GM12874 (cell line): ENCODE measurements at regions not wholly inside any gene's neighbourhood (a gene's known extent, or its start where the extent isn't known, plus 50 kb on each side); places are given as distances from the start of the nearest gene placed in this dataset.

Experiments
- TF ChIP-seq, protein P1 (sequence below): IDR thresholded peaks from 2 replicates; pipeline ENCODE4 v1.5.1; 2011; ENCODE audit warnings: low read depth, mild to moderate bottlenecking, control low read depth, low read length, moderate library complexity; ENCODE audit not compliant: insufficient read depth

DNA sequence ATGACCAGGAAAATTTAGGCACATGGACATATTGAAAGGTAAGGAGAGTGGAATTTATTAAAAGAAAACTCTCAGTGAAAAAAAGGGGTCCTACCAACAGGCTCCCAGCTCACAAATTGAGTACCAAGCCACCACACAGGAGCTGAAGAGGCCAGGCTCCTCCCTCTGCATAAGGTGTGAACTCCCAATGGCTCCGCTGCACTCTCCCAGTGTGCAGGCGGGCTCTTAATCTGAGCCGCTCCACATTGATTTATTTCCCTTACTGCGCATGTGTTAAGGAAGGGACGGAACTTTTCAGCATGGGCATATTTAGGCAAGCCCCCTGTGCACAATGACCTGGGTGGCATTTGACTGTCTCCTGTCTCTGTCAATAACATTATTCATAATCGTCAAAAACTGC, 68.6 kb upstream of the PLEKHG7 start:
- TF ChIP-seq, protein P1, sequence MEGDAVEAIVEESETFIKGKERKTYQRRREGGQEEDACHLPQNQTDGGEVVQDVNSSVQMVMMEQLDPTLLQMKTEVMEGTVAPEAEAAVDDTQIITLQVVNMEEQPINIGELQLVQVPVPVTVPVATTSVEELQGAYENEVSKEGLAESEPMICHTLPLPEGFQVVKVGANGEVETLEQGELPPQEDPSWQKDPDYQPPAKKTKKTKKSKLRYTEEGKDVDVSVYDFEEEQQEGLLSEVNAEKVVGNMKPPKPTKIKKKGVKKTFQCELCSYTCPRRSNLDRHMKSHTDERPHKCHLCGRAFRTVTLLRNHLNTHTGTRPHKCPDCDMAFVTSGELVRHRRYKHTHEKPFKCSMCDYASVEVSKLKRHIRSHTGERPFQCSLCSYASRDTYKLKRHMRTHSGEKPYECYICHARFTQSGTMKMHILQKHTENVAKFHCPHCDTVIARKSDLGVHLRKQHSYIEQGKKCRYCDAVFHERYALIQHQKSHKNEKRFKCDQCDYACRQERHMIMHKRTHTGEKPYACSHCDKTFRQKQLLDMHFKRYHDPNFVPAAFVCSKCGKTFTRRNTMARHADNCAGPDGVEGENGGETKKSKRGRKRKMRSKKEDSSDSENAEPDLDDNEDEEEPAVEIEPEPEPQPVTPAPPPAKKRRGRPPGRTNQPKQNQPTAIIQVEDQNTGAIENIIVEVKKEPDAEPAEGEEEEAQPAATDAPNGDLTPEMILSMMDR = no peak

DNA sequence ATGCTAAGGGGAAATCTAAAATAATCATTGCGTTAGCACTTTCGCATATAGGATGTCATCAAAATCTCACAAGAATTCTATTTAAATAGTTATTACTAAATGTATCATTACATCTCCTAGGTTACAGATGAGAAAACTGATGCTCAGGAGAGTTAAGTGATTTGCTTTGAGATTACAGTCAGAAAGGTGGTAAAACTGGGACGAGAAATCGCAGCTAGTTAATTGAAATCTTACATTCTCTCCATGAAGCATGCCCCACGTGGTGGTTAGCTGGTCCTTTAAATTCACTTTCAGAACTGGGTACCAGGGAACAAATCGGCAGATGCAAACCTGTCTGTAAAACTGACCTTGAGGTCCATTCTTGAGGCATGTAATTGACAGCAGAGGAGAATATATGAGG, 71.8 kb upstream of the PLEKHG7 start:
- TF ChIP-seq, protein P1 = no peak

DNA sequence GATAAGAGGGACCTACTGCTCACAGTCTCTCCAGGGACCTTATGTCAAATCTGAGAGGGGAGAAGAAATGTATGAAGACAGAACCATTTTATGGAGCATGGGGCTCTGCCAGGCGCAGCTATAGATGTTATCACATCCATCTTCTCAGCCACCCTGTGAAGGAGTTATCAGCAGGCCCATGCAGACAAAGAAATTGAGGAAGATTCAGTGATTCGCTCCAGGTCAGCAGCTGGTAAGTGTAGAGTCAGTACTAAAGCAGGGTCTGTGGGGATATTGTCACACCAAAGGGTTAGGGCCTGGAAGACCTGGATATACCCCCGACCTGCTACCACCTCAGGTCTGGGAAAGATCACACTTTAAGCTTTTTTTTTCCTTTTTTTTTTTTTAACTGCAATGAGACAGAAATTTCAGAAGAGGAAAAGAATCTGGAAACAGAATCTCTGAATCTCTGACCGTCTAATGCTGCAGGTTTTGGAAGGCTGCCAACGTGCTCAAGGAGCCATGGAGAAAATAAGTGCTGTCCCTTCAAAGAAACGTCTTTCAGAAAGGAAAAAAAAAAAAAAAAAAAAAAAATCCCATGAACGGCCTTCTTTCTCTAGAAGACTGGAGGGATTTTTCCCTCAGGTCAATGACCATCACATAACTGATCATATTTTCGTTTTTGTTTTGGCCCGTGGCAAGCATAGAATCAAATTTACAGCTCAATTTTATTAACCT, 73.3 kb upstream of the PLEKHG7 start:
- TF ChIP-seq, protein P1 = no peak

DNA sequence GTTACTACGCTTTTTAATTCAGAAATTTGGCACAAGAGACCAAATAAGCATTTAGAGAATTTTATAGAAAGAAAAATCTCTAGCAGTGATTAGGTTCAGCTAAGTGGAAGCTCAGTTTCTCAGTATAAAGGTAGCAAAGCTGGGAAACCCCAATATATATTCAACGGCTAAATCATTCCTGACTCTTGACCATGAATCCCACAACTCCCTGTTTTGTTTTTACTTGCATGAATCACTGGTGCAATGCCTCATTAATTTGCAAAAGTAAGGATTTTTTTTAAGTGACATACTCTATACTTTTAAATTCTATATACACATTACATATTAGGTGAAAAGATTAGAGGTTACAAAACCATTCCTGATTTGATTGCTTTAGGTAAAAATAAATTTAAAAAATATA, 74.3 kb upstream of the PLEKHG7 start:
- TF ChIP-seq, protein P1 = no peak

DNA sequence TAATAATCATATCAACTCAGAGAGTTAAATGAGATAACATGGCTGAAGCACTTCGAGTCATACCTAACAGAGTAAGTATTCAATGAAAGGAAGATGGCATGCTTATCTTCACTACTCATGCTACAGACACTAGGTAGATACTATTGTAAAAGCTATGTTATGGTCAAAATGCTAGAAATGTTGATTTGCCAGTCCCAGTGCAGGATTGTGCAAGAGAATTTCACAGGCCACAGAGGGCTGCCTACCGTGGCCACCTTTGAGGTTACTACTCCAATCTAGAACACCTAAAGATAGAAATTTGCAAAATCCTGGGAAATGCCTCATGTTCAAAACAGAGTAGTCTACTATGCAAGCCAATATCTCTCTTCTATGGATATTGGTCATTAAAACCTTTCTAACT, 75.3 kb upstream of the PLEKHG7 start:
- TF ChIP-seq, protein P1 = no peak

DNA sequence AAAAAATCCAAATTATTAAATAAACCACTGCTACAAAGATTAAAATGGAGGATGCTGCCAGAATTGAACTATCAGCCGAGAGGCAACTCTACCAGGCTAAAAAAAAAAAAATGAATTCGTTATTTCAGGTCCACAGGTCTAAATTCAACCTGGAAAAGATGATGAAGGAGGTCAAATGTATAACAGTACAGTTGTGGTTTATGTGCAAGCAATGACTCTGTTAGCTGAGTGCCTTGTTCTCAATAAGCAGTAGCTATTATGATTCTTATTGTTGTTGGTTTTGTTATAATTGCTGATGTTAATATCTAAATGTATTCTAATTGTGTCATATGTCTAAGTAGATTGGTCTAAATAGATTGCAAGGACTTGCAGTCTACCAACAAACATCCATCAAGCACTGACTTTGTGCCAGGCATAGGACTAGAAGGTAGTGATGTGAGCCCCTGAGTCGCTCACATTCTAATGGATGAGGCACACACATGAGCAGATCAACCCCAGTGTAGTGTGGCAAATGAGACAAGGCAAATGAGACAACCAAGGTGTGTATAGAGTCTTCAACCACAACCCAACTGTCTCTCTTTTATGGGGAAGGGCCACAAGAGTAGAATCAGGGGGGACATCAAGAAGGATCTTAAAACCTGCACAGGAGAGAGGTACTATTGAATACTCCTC, 77.0 kb upstream of the PLEKHG7 start:
- TF ChIP-seq, protein P1 = no peak

DNA sequence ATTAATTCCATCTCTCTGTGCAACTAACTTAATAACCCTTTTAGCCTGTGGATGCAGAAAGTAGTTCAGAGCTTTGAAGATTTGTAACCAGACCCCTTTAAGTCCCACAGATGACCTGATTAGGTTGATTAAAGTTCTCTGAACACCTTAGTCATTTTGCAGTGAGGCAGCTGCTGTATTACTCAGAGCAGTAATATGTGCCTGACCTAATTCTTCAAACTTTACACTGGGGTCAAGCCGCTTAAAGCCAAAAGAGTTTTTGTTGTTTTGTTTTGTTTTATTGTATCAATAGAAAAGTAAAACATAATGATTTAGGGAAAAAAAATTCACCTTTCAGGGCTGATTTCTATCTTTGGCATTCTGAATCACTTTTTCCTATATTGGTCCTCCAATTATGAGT, 78.6 kb upstream of the PLEKHG7 start:
- TF ChIP-seq, protein P1 = no peak
